WI38 (cell line): ENCODE measurements at regions not wholly inside any gene's neighbourhood (a gene's known extent, or its start where the extent isn't known, plus 50 kb on each side); places are given as distances from the start of the nearest gene placed in this dataset.
"Not testable (repeated sequence)": the region's sequence is repeated elsewhere in the genome, so short reads cannot be mapped to it uniquely, and the experiment has no call there.

Experiments used
- H3K4me3 ChIP-seq: 2 replicates; pipeline ENCODE4 v1.5.1; 2011; ENCODE audit warnings: low read depth, mild to moderate bottlenecking, control low read depth, low read length

GRCh38 chr15:101876031-101876430, 64.0 kb downstream of the OR4F15 start:
- not testable (repeated sequence) for H3K4me3 ChIP-seq

- H3K4me3 ChIP-seq, result not testable (repeated sequence)
Measured at GRCh38 chr15:101877649-101878048, 65.6 kb downstream of the OR4F15 start.

- H3K4me3 ChIP-seq, result not testable (repeated sequence)
Measured at GRCh38 chr15:101912349-101913287, 100.6 kb downstream of the OR4F15 start.

GRCh38 chr15:101924554-101924953, 112.6 kb downstream of the OR4F15 start:
- not testable (repeated sequence) for H3K4me3 ChIP-seq

- H3K4me3 ChIP-seq, result not testable (repeated sequence)
Measured at GRCh38 chr15:101934506-101934905, 122.5 kb downstream of the OR4F15 start.

- not testable (repeated sequence) for H3K4me3 ChIP-seq
Measured at GRCh38 chr15:101937362-101937761, 125.4 kb downstream of the OR4F15 start.

- H3K4me3 ChIP-seq, result not testable (repeated sequence)
Measured at GRCh38 chr15:101938555-101938954, 126.6 kb downstream of the OR4F15 start.

- H3K4me3 ChIP-seq, result not testable (repeated sequence)
Measured at GRCh38 chr15:101945896-101946295, 133.9 kb downstream of the OR4F15 start.

- not testable (repeated sequence) for H3K4me3 ChIP-seq
Measured at GRCh38 chr15:101948491-101949010, 136.5 kb downstream of the OR4F15 start.

- not testable (repeated sequence) for H3K4me3 ChIP-seq
Measured at GRCh38 chr15:101949380-101950065, 137.5 kb downstream of the OR4F15 start.

- not testable (repeated sequence) for H3K4me3 ChIP-seq
Measured at GRCh38 chr15:101953993-101954392, 142.0 kb downstream of the OR4F15 start.

- not testable (repeated sequence) for H3K4me3 ChIP-seq
Measured at GRCh38 chr15:101955840-101956239, 143.8 kb downstream of the OR4F15 start.

GRCh38 chr15:101958656-101959055, 146.7 kb downstream of the OR4F15 start:
- not testable (repeated sequence) for H3K4me3 ChIP-seq

- H3K4me3 ChIP-seq, result 0 out of 2 replicates have a peak overlapping the region, but pooled peaks have one; percentile 30
Measured at GRCh38 chr15:101961263-101961662, 149.3 kb downstream of the OR4F15 start.

GRCh38 chr15:101961765-101962164, 149.8 kb downstream of the OR4F15 start:
- peak overlapping the region; percentile 41 for H3K4me3 ChIP-seq

- not testable (repeated sequence) for H3K4me3 ChIP-seq
Measured at GRCh38 chr15:101963687-101964086, 151.7 kb downstream of the OR4F15 start.

- H3K4me3 ChIP-seq, result not testable (repeated sequence)
Measured at GRCh38 chr15:101965353-101965752, 153.4 kb downstream of the OR4F15 start.

- H3K4me3 ChIP-seq, result not testable (repeated sequence)
Measured at GRCh38 chr15:101965860-101966259, 153.9 kb downstream of the OR4F15 start.

GRCh38 chr15:101967364-101967763, 155.4 kb downstream of the OR4F15 start:
- H3K4me3 ChIP-seq, result not testable (repeated sequence)

- not testable (repeated sequence) for H3K4me3 ChIP-seq
Measured at GRCh38 chr15:101970605-101971004, 158.6 kb downstream of the OR4F15 start.

GRCh38 chr15:101977281-101977680, 165.3 kb downstream of the OR4F15 start:
- not testable (repeated sequence) for H3K4me3 ChIP-seq
